Eye (tissue), 1 donor: ENCODE measurements at regions not wholly inside any gene's neighbourhood (a gene's known extent, or its start where the extent isn't known, plus 50 kb on each side); places are given as distances from the start of the nearest gene placed in this dataset.

Source experiments
- DNase-seq: peaks from one replicate; pipeline ENCODE4 v3.0.0-alpha.2; 2015

DNA sequence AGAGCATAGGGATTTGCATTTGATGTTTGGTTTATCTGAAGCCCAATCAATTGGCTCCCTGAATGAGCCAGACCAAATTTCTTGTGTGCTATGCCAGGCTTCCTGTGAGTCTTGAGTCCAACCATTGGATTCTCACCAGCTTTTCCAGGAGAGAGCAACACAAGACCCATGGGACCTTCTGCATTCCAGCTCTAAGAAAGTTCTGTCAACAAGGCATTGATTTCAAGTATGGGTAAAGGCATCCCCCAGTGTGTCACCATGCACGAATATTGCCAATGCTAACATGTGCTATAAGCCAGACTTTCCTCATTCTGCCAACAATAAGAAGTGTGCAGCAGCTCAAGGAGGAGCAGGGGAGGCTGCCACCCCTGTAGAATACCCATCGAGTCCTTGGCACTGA lies 266.6 kb downstream of the ETAA1 start:
- no peak for DNase-seq

- no peak for DNase-seq
Observed at GRCh38 chr2:67666386-67667053, 269.4 kb downstream of the ETAA1 start.

DNA sequence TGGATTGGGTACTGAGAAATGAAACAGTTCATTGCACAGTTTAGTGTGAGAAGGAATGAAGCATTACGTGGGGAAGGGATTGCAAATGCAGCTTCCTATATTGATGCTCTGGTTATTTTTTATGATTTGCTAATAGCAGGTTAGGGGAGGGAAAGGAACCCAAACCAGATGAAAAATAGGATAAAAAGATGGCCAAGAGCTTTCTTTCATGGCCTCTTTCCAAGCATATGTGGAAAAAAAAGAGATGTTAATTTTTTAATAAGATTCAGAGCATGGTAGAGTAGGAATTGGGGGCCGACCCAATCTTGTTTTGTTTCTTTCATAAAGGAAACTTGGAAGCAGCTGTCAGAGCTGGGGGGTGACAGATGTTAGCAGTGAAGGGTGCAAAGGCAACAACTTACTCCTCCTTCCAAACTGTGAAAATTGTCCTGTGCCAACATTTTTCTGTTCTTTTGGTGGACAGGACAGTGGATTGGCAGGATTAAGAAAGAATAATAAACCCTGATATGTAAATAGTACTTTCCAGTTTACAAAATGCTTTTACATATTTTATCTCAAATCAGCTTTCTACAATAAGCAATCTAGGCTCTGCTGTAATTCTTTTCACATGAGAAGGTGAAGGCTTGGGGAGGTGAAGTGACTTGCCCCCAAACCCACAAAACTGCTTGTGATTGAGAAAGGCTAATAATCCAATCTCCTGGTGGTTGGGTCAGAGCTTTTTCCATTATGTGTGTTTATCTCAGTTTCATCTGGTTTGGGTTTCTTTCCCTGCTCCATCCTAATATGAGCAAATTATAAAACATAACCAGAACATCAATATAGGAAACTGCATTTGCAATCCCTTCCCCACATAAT lies 270.1 kb downstream of the ETAA1 start:
- peak; percentile 63 for DNase-seq

DNA sequence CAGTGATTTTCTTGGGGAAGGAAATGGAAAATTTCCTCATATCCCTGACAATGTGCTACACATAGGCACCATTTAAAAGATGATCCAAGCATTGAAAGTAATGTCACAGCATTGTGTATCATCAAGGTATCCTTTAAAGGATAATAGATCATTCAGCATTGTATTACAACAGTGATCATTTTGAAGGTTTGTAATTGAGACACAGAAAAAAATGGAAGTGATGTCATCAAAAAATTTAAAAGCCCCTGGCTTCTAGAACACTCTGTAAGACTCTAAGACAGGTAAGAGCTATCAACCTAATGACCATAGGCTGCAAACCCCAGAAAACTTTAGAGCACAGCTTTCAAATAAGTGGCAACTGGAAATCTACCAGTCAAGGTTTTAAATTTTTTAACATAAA lies 271.4 kb downstream of the ETAA1 start:
- no peak for DNase-seq

DNA sequence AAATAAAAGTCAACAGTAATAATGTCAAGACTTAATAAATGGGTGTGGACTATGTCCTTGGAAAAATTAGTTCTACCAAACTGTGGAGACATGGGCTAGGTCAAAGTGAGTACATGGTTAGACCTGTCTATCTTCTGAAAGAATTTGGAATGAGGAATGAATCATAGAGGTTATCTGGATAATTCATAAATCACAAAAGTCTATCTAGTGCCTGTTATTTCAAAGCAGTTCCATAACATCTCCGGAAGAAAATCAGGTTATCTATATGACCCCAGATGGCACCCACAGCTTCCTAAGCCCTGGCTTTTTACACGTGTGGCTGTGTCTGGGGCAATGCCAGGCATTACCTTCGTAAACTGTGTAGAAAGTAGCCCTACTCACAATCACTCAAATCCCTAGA lies 272.0 kb downstream of the ETAA1 start:
- DNase-seq, result no peak

GRCh38 chr2:67669766-67670165 lies 272.6 kb downstream of the ETAA1 start:
- peak; percentile 34 for DNase-seq

DNA sequence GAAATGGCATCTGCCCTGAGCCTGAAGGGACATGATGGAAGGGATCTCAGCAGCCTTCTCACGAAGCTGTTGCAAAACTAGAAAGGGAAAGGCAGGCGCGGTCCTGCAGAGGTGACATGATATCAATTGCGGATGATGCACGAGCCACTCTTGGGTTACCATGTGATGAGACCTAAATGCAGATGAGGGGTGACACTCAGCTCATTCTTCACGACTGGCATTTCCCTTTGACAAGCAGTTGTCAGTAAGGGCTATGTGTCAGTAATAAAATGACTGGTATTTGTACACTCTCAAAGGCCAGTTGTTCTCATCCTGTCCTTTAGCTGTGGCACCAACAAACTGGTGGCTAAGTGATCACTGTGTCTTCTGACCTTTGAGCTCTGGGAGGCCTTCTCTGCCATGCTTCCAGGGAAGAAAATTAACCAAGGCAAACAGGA lies 273.6 kb downstream of the ETAA1 start:
- no peak for DNase-seq

DNA sequence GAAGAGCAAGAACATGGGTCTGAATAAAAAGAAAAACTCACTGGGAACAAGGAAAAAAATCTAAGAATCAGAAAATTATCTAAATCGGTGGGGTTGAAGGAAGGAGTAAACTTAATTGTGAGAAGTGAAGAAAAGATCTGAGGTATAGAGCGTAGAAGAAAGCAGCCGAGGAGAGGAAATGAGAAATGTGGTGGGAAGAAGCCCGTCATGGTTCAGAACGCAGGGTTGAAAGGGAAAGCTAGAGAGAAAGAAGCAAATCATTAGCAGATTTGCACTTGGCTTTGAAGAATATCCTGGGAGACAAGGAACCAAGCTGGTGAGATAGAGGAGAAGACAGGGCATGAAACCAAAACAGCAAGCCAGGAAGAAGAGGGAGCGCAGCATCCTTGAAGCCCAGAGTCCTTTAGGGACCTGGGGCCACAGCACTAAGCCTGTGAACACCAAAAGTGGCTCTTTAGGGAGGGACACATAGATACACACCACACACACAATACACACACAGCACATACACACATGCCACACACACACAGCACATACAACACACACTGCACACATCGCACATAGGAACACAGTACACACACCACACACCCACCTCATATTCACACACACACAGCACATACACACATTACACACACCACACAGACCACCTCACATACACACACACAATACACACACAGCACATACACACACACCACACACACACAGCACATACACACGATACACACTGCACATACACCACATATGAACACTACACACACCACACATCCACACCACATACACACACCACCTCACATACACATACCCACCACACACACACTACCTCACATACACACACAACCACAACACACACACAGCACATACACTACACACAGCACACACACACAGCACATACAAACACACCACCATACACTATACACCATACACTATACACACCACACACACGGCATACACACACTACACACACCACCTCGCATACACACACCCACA lies 274.6 kb downstream of the ETAA1 start:
- no peak for DNase-seq

DNA sequence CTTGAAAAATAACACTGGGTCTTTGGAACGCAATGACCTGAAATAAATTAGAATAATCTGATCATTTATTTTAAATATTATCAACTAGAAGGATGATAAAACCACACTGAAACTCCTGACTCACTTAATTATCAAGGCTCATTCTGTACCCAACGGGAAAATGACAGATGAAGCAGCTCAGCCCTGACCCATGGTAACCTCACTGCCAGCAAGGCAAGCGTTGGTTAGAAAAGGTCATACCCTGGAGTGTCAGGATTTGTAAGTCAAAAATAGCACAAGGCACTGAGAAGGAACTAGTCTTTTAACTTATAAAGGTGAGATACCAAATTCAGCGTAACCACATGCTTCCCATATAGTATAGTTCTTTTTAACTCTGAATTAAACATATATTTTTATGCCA lies 277.5 kb downstream of the ETAA1 start:
- peak; percentile 32 for DNase-seq

DNA sequence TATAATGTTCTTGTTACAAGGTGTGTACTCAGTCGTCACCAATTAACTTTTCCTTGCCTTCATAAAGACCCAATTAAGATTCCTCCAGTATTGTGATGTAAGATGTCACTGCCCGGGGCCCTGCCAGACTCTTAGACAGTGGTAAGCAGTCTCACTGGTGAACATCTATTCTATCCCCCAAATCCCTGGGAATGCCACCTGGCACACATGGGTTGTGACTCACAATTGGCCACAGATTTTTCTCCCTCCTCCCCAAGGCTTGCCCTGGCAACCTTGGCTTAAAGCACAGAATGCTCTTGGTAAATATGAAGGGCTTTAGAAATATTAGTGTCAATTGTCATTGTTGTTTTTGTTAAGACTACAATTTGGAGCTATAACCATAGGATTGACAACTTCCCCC lies 287.9 kb downstream of the ETAA1 start:
- no peak for DNase-seq

DNA sequence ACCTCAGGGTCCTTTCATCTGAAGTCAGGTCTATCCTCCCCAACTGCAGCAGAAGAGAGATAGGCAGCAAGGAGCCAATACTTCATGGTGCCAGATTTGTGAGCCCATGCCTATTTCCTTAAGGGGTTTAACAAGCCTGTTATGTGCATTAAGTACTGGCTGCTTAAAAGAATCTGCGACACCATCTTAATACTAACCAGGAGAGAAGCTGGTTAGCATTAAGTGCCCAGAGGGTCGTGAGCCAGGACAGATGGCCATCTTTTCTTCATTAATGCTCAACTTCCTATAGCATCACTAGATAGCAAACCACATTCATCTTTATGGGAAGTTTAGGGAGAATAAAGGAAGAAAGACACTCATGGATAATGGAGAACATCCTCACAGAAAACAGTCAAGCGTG lies 289.1 kb downstream of the ETAA1 start:
- no peak for DNase-seq

DNA sequence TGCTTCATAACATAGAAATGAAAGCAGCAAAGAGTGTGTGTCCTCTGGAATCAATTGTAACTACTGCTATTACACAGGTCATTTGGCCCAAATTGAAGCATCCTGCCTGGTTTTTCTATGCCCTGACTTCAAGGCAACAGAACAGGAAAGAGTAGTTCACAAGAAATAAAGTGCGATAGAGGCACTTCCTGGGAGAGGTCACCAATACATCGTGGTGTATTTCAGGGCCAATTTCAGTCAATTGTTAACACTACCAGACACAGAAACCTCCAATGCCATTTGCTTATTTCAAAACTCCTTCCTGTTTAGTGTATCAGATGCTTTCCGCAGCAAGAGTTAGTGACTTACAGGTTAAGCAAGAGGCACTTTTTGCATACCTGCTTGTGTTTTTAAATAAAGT lies 292.1 kb downstream of the ETAA1 start:
- DNase-seq, result no peak

DNA sequence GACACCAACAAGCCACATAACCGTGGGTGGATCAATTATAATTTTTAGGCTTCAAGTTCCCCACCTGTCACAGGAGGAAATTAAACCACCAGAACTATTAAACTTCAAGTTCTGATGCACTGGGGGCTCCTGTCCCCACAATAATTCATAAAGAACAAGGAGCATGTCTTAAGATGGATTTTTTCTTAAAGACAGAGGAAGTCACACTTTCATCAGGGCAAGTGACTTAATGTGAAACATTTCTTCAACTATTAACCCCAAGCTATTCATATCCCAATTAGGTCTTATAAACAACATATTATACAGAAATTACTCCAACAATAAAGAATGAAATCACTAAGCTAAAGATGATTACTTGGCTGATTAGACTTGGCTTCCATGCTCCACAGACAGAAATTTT lies 292.5 kb downstream of the ETAA1 start:
- no peak for DNase-seq

DNA sequence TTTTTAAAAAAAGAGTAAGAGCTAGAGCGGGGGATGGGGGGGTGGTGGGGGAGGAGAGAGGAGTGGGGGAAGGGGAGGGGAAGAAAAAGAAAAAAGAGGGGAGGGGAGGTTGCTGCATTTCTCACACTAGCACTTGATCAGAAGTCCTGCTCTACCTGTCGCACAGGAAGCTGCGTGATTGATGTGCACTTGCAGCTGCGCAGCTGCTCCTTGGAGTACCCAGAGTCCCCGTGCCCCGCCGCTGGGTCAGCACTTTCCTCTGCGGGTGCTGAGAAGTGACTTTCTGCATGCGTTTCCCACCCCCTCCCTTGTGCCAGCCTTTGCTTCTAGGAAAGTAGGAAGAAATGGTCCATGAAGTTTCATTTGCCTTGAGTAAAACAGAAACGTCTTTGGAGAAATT lies 297.3 kb downstream of the ETAA1 start:
- no peak for DNase-seq

DNA sequence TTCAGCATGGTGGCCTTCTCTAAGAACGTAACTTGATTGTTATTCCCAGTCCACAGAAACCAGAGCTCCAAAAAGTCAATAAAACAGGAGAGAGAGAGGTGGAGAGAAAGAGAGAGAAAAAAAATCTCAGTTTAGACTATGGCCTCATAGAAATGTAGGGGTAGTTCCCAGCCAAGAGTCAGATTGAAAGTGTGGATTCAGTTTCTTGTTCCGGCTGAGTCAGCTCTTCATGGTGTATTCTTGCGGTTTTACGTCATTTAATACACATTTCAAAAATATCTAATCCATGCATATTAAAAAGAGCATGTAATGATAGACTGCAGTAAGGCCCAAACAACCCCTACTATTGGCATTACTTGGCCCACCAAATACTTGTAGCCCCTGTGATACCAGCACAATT lies 303.9 kb downstream of the ETAA1 start:
- DNase-seq, result no peak

DNA sequence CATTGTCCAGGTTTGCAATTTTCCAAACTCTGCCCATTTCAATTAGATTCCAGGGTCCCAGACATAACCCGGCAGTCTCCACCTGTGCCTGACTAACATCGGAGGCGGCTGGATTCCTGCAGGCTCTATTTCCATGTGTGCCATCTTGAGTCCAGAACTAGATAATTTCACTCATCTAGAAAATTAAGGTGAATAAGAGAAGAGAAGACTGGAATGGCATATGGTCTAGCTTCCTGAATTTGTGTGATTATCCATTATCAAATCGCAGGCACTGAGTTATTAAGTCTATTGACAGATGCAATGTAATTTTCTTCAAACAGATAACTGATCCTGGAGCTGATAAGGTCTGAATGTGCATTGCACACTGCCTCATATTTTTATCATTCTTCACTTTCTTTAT lies 305.2 kb downstream of the ETAA1 start:
- no peak for DNase-seq

GRCh38 chr2:67702937-67703336 lies 305.8 kb downstream of the ETAA1 start:
- no peak for DNase-seq

DNA sequence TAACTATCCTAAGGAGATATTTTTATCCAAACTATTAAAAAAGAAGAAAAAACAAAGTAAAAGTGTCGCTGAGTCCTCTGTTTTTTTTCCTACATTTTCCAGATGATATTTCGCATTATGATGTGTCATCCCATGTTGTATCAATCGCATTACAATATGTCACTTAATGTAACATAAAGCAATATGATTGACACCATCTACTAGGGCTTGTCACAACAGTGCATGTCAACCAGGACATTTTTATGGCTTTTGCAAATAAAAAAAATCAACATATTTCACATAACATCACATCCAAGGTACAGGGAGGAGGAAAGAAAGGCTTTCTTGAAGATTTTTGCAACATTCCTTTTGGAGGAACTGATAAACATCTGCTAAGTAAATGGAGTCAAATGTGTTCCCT lies 308.9 kb downstream of the ETAA1 start:
- no peak for DNase-seq

DNA sequence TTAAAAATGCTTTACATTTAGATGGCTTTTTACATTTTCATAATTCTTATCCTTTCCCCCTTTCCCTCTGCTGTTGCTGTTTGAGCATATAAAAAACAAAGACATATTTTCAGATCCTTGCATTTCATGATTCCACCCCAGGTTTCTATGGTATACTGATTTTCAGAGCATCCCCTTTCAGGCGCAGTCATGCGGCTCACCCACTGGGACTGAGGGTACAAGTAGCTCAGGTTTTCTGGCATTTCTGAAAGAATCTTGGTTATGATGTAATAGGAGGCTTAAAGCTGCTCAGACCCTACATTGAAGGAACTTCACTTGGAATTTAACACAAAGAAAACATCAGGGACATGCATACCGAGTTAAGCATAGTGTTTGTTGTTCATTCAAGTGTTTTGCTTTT lies 310.8 kb downstream of the ETAA1 start:
- no peak for DNase-seq

DNA sequence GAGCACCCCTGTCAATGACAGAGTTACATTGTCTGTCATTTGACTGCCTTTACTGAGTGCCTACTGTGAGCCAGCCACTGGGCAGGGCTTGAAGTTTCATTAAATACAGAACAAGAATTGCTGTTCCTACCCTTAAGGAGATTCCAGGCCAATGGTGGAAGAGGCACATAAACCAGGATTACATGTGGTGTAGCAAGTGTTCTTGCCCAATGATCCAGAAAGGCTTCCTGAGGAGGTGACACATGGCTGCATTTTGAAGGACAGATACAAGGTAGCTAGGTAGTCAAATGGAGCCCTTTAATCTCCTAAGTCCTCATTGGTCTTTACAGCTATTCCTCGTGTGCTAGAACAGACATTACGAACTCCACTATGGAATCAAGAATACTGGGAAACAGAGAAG lies 312.7 kb downstream of the ETAA1 start:
- DNase-seq, result no peak

- peak; percentile 51 for DNase-seq
Observed at GRCh38 chr2:67712484-67712883, 315.4 kb downstream of the ETAA1 start.

DNA sequence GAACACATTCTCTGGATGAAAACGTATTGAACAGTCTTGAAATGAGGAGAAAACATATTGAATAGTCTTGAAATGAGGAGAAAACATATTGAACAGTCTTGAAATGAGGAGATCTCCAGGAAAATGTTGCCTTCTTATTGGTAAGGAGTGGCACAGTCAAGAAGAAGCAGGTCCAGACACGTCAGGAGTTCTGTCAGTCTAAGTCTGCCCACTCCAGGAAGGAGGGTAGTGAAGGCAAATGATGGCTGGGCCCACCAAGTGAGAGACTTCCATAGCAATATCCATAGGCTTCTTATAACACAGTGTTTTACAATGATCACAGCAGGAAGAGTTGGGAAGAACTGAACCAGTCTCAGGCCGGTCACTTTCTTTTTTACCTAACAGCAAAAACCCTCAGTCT lies 316.2 kb downstream of the ETAA1 start:
- DNase-seq, result no peak

GRCh38 chr2:67716895-67717396 lies 319.8 kb downstream of the ETAA1 start:
- no peak for DNase-seq
